Lower leg skin (tissue), 3 donors: ENCODE measurements at regions not wholly inside any gene's neighbourhood (a gene's known extent, or its start where the extent isn't known, plus 50 kb on each side); places are given as distances from the start of the nearest gene placed in this dataset.
"Not testable (repeated sequence)": the region's sequence is repeated elsewhere in the genome, so short reads cannot be mapped to it uniquely, and the experiment has no call there.

Experiments used
- CTCF ChIP-seq, 3 donors: fragments of 450-650 bp; IDR thresholded peaks; one replicate each; pipeline ENCODE4 v1.5.1; 2016; ENCODE audit warnings: antibody characterized with exemption in 3 of 3, mild to moderate bottlenecking in 3 of 3, moderate library complexity in 2 of 3
- POLR2A ChIP-seq, 2 donors: fragments of 450-650 bp; IDR thresholded peaks; one replicate each; pipeline ENCODE4 v1.6.1; 2016 to 2017; ENCODE audit warnings: antibody characterized with exemption in 2 of 2, mild to moderate bottlenecking in 1 of 2, moderate library complexity in 1 of 2

- TF ChIP-seq POLR2A, CTCF (IDR thresholded peaks at IDR 0.05): not testable (repeated sequence)
Measured at GRCh38 chr7:55714370-55714769, 142.1 kb upstream of the VOPP1 start.
